Transverse colon (tissue), 4 donors: ENCODE measurements at regions not wholly inside any gene's neighbourhood (a gene's known extent, or its start where the extent isn't known, plus 50 kb on each side); places are given as distances from the start of the nearest gene placed in this dataset.

Experiments
- EP300 ChIP-seq: sonication (generic); formaldehyde crosslinking; IDR thresholded peaks from one replicate; pipeline ENCODE4 v1.6.1; 2017; ENCODE audit warnings: antibody characterized with exemption, low read depth
- POLR2A ChIP-seq: fragments of 450-650 bp; IDR thresholded peaks from one replicate; pipeline ENCODE4 v1.6.1; 2016; ENCODE audit warnings: antibody characterized with exemption, mild to moderate bottlenecking, moderate library complexity
- POLR2AphosphoS5 ChIP-seq, 3 donors: sonication (generic); formaldehyde crosslinking; IDR thresholded peaks; one replicate each; pipeline ENCODE4 v1.6.1; 2016; ENCODE audit warnings: antibody characterized with exemption in 3 of 3
- TF ChIP-seq, protein P1 (sequence below), 5 experiments: fragments of 200-600 bp in 3 of 5; fragments of 450-650 bp in 2 of 5; sonication (generic) in 3 of 5; IDR thresholded peaks; 1 replicate in 2 of 5; 2 replicates in 3 of 5; pipeline ENCODE4 v1.5.1; 2016 to 2017; ENCODE audit warnings: antibody characterized with exemption in 5 of 5, inconsistent platforms in 3 of 5, mild to moderate bottlenecking in 2 of 5, moderate library complexity in 1 of 5

DNA sequence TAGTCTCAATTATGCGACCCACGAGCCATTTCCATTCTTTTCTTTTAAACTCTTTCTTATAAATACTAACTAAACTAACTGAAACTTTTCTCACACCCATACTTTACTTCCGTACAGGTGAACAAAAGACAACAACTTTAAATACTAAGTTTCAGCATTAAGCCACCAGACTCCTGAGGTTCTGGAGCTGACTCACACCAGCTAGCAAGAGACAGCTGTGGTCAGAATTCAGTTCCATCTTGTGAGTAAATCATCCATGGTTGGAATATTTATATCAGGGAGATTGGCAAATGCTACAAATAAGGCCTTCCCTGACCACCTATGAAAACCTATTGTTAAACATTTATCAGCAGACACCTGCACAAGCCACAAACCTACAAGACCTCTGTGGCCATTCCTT lies 897.0 kb downstream of the EFNB2 start:
- TF ChIP-seq POLR2A, result no peak
- TF ChIP-seq, protein P1, sequence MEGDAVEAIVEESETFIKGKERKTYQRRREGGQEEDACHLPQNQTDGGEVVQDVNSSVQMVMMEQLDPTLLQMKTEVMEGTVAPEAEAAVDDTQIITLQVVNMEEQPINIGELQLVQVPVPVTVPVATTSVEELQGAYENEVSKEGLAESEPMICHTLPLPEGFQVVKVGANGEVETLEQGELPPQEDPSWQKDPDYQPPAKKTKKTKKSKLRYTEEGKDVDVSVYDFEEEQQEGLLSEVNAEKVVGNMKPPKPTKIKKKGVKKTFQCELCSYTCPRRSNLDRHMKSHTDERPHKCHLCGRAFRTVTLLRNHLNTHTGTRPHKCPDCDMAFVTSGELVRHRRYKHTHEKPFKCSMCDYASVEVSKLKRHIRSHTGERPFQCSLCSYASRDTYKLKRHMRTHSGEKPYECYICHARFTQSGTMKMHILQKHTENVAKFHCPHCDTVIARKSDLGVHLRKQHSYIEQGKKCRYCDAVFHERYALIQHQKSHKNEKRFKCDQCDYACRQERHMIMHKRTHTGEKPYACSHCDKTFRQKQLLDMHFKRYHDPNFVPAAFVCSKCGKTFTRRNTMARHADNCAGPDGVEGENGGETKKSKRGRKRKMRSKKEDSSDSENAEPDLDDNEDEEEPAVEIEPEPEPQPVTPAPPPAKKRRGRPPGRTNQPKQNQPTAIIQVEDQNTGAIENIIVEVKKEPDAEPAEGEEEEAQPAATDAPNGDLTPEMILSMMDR (IDR thresholded peaks at IDR 0.05), result no peak
- no peak for TF ChIP-seq POLR2AphosphoS5 (IDR thresholded peaks at IDR 0.05)
- no peak for TF ChIP-seq EP300
